ENCODE measurements at regions not wholly inside any gene's neighbourhood (a gene's known extent, or its start where the extent isn't known, plus 50 kb on each side); places are given as distances from the start of the nearest gene placed in this dataset.

- Histone ChIP-seq H3K9me3 (ENCODE audit: insufficient read depth, low read depth, low read length) (no peaks in the 10 kb centered on the region), H3K9ac (ENCODE audit: low read depth, low read length, poor library complexity, severe bottlenecking) (no peak overlapping the region), H2AFZ (ENCODE audit: low read length) (no peak overlapping the region), H3K4me1 (ENCODE audit: insufficient read depth, low read length, poor library complexity, severe bottlenecking) (no peaks in the 10 kb centered on the region), H4K20me1 (ENCODE audit: insufficient read depth, low read length, poor library complexity, severe bottlenecking) (no peaks in the 10 kb centered on the region), H3F3A (ENCODE audit: low read depth) (no peaks in the 10 kb centered on the region), H3K4me2 (ENCODE audit: low read depth, low read length, poor library complexity, severe bottlenecking) (no peak overlapping the region), H3K36me3 (ENCODE audit: insufficient read depth, low read length) (no peaks in the 10 kb centered on the region), H3K9me2 (replicated peaks; ENCODE audit: low read depth, low read length) (no peaks in the 10 kb centered on the region), H3K4me3 (ENCODE audit: low read length, poor library complexity, severe bottlenecking) (no peak overlapping the region), H3K79me2 (ENCODE audit: insufficient read depth, low read length) (no peaks in the 10 kb centered on the region), H3K27me3 (ENCODE audit: insufficient read depth, low read length, poor library complexity, severe bottlenecking) (no peaks in the 10 kb centered on the region)
- TF ChIP-seq CTCF (conservative IDR thresholded peaks at IDR 0.05; ENCODE audit: low read length) (no peak), EZH2phosphoT487 (IDR thresholded peaks at IDR 0.05; ENCODE audit: borderline replicate concordance) (no peak)
Measured at GRCh38 chr10:60613434-60613833, 164.8 kb upstream of the CDK1 start.

- no peak overlapping the region for H2AFZ ChIP-seq (ENCODE audit: low read length)
- no peak overlapping the region for H3K9ac ChIP-seq (ENCODE audit: low read depth, low read length, poor library complexity, severe bottlenecking)
- no peaks in the 10 kb centered on the region for H4K20me1 ChIP-seq (ENCODE audit: insufficient read depth, low read length, poor library complexity, severe bottlenecking)
- H3K4me2 ChIP-seq (ENCODE audit: low read depth, low read length, poor library complexity, severe bottlenecking), result no peak overlapping the region
- TF ChIP-seq EZH2phosphoT487 (IDR thresholded peaks at IDR 0.05; ENCODE audit: borderline replicate concordance) (no peak), CTCF (conservative IDR thresholded peaks at IDR 0.05; ENCODE audit: low read length) (no peak)
- no peaks in the 10 kb centered on the region for H3K9me2 ChIP-seq (replicated peaks; ENCODE audit: low read depth, low read length)
- H3K27me3 ChIP-seq (ENCODE audit: insufficient read depth, low read length, poor library complexity, severe bottlenecking), result no peaks in the 10 kb centered on the region
- H3K9me3 ChIP-seq (ENCODE audit: insufficient read depth, low read depth, low read length), result no peaks in the 10 kb centered on the region
- no peaks in the 10 kb centered on the region for H3K79me2 ChIP-seq (ENCODE audit: insufficient read depth, low read length)
- no peaks in the 10 kb centered on the region for H3K36me3 ChIP-seq (ENCODE audit: insufficient read depth, low read length)
- no peaks in the 10 kb centered on the region for H3K4me1 ChIP-seq (ENCODE audit: insufficient read depth, low read length, poor library complexity, severe bottlenecking)
- no peaks in the 10 kb centered on the region for H3F3A ChIP-seq (ENCODE audit: low read depth)
- no peak overlapping the region for H3K4me3 ChIP-seq (ENCODE audit: low read length, poor library complexity, severe bottlenecking)
Measured at GRCh38 chr10:60611291-60611747, 167.0 kb upstream of the CDK1 start.

GRCh38 chr10:60607372-60607771, 170.9 kb upstream of the CDK1 start:
- TF ChIP-seq CTCF (conservative IDR thresholded peaks at IDR 0.05; ENCODE audit: low read length) (no peak), EZH2phosphoT487 (IDR thresholded peaks at IDR 0.05; ENCODE audit: borderline replicate concordance) (no peak)
- no peaks in the 10 kb centered on the region for H3K79me2 ChIP-seq (ENCODE audit: insufficient read depth, low read length)
- H3K9ac ChIP-seq (ENCODE audit: low read depth, low read length, poor library complexity, severe bottlenecking), result no peak overlapping the region
- H3K27me3 ChIP-seq (ENCODE audit: insufficient read depth, low read length, poor library complexity, severe bottlenecking), result no peaks in the 10 kb centered on the region
- H3K9me3 ChIP-seq (ENCODE audit: insufficient read depth, low read depth, low read length), result no peaks in the 10 kb centered on the region
- no peaks in the 10 kb centered on the region for H3K4me1 ChIP-seq (ENCODE audit: insufficient read depth, low read length, poor library complexity, severe bottlenecking)
- H3K9me2 ChIP-seq (replicated peaks; ENCODE audit: low read depth, low read length), result no peaks in the 10 kb centered on the region
- no peaks in the 10 kb centered on the region for H4K20me1 ChIP-seq (ENCODE audit: insufficient read depth, low read length, poor library complexity, severe bottlenecking)
- no peaks in the 10 kb centered on the region for H3K36me3 ChIP-seq (ENCODE audit: insufficient read depth, low read length)
- H2AFZ ChIP-seq (ENCODE audit: low read length), result no peak overlapping the region
- H3K4me2 ChIP-seq (ENCODE audit: low read depth, low read length, poor library complexity, severe bottlenecking), result no peak overlapping the region
- H3F3A ChIP-seq (ENCODE audit: low read depth), result no peaks in the 10 kb centered on the region
- H3K4me3 ChIP-seq (ENCODE audit: low read length, poor library complexity, severe bottlenecking), result no peak overlapping the region
